IMR-90 (cell line): ENCODE measurements at regions not wholly inside any gene's neighbourhood (a gene's known extent, or its start where the extent isn't known, plus 50 kb on each side); places are given as distances from the start of the nearest gene placed in this dataset.

Source experiments
- ATAC-seq: fragments of 200-7000 bp; cut with Tn5 transposase; 2 replicates; pipeline ENCODE4 v1.9.1; 2020; ENCODE audit warnings: low read depth, mild to moderate bottlenecking, moderate library complexity
- BruUV-seq: library from RNA; stranded (reverse); fragments of 400-500 nt; replicated peaks from 2 replicates; lab custom pipeline; 2021; lab: Mats Ljungman, UMichigan
- CTCF ChIA-PET: fragments of 300-600 bp; formaldehyde crosslinking; extraction: SDS; loops from one replicate; lab custom pipeline; 2021; ENCODE audit warnings: antibody characterized with exemption; lab: Yijun Ruan, JAX
- POLR2A ChIA-PET: fragments of 300-600 bp; sonication (Branson Sonifier 250); formaldehyde crosslinking; loops from one replicate; lab custom pipeline; 2022; ENCODE audit warnings: antibody characterized with exemption; ENCODE audit not compliant: unreplicated experiment; lab: Charles Lee
- DNase-seq: peaks from one replicate; pipeline ENCODE4 v3.0.0; 2013
- H2AFZ ChIP-seq: replicated peaks from 2 replicates; pipeline ENCODE3; 2013; ENCODE audit warnings: low read length, mild to moderate bottlenecking; ENCODE audit not compliant: poor library complexity
- H2AK5ac ChIP-seq: 2 replicates; pipeline ENCODE4 v1.6.1; 2013; ENCODE audit warnings: low read depth, low read length, inconsistent platforms
- H2AK9ac ChIP-seq: replicated peaks from 2 replicates; pipeline ENCODE3; 2013; ENCODE audit warnings: mild to moderate bottlenecking, low read depth, low read length, moderate library complexity; ENCODE audit not compliant: poor library complexity
- H2BK120ac ChIP-seq: 2 replicates; pipeline ENCODE4 v1.6.1; 2013; ENCODE audit warnings: low read depth, low read length, inconsistent platforms
- H2BK15ac ChIP-seq: 3 replicates; pipeline ENCODE4 v1.6.1; 2013; ENCODE audit warnings: low read depth, low read length, inconsistent platforms
- H2BK20ac ChIP-seq: 2 replicates; pipeline ENCODE4 v1.6.1; 2013; ENCODE audit warnings: low read depth, mild to moderate bottlenecking, inconsistent platforms, low read length, moderate library complexity
- H2BK5ac ChIP-seq: 2 replicates; pipeline ENCODE4 v1.6.1; 2013; ENCODE audit warnings: mild to moderate bottlenecking, low read depth, low read length, inconsistent platforms; ENCODE audit not compliant: poor library complexity, severe bottlenecking
- H3K14ac ChIP-seq: replicated peaks from 2 replicates; pipeline ENCODE4 v1.6.1; 2013; ENCODE audit warnings: low read depth, low read length, inconsistent platforms
- H3K18ac ChIP-seq: 2 replicates; pipeline ENCODE4 v1.6.1; 2013; ENCODE audit warnings: low read depth, low read length, control low read depth
- H3K23ac ChIP-seq: 2 replicates; pipeline ENCODE4 v1.6.1; 2013; ENCODE audit warnings: low read depth, low read length, inconsistent platforms
- H3K27ac ChIP-seq: 2 replicates; pipeline ENCODE4 v1.5.1; 2013; ENCODE audit warnings: mild to moderate bottlenecking, control low read depth, low read length; ENCODE audit not compliant: insufficient read depth
- H3K27me3 ChIP-seq: 2 replicates; pipeline ENCODE4 v1.6.1; 2013; ENCODE audit warnings: low read length; ENCODE audit not compliant: control insufficient read depth, insufficient read depth
- H3K36me3 ChIP-seq: 2 replicates; pipeline ENCODE4 v1.6.1; 2013; ENCODE audit warnings: low read length, mixed read lengths; ENCODE audit not compliant: control insufficient read depth, insufficient read depth
- H3K4ac ChIP-seq: 2 replicates; pipeline ENCODE4 v1.6.1; 2013; ENCODE audit warnings: low read depth, low read length, inconsistent platforms
- H3K4me1 ChIP-seq: 2 replicates; pipeline ENCODE4 v1.6.1; 2013; ENCODE audit warnings: low read length, mixed read lengths; ENCODE audit not compliant: control insufficient read depth, insufficient read depth
- H3K4me2 ChIP-seq: 2 replicates; pipeline ENCODE4 v1.6.1; 2013; ENCODE audit warnings: low read depth, mild to moderate bottlenecking, control low read depth, low read length, moderate library complexity
- H3K4me3 ChIP-seq: 2 replicates; pipeline ENCODE4 v1.5.1; 2013; ENCODE audit warnings: low read depth, mild to moderate bottlenecking, control low read depth, low read length, moderate library complexity; ENCODE audit not compliant: insufficient read depth
- H3K56ac ChIP-seq: 2 replicates; pipeline ENCODE4 v1.6.1; 2013; ENCODE audit warnings: low read length, inconsistent platforms; ENCODE audit not compliant: insufficient read depth; ENCODE audit errors: extremely low read depth
- H3K79me1 ChIP-seq, 2 experiments: 2 replicates each; pipeline ENCODE4 v1.6.1; 2013; ENCODE audit warnings: low read length in 2 of 2, inconsistent platforms in 1 of 2, low read depth in 1 of 2
- H3K9ac ChIP-seq: 2 replicates; pipeline ENCODE4 v1.6.1; 2013; ENCODE audit warnings: low read depth, low read length, control low read depth
- H3K9me1 ChIP-seq: 2 replicates; pipeline ENCODE4 v1.6.1; 2013; ENCODE audit warnings: low read length, inconsistent platforms; ENCODE audit not compliant: insufficient read depth
- H3K9me3 ChIP-seq: 2 replicates; pipeline ENCODE4 v1.6.1; 2013; ENCODE audit warnings: low read length; ENCODE audit not compliant: control insufficient read depth, insufficient read depth
- H4K20me1 ChIP-seq: 2 replicates; pipeline ENCODE4 v1.6.1; 2013; ENCODE audit warnings: low read length, inconsistent platforms; ENCODE audit not compliant: insufficient read depth
- H4K5ac ChIP-seq: 2 replicates; pipeline ENCODE4 v1.6.1; 2013; ENCODE audit warnings: mild to moderate bottlenecking, low read depth, low read length, control low read depth
- H4K8ac ChIP-seq, 2 experiments: 2 replicates each; pipeline ENCODE4 v1.6.1; 2013; ENCODE audit warnings: low read depth in 2 of 2, low read length in 2 of 2, control low read depth in 1 of 2, inconsistent platforms in 1 of 2
- H4K91ac ChIP-seq: 2 replicates; pipeline ENCODE4 v1.6.1; 2013; ENCODE audit warnings: low read depth, low read length, inconsistent platforms; ENCODE audit not compliant: insufficient read depth
- BHLHE40 ChIP-seq: fragments of 150-350 bp; IDR thresholded peaks from 2 replicates; pipeline ENCODE4 v1.6.1; 2016; ENCODE audit warnings: mild to moderate bottlenecking, low read depth, low read length
- CEBPB ChIP-seq: IDR thresholded peaks from 2 replicates; pipeline ENCODE4 v1.6.1; 2012; ENCODE audit warnings: low read depth, low read length, improper control_type of control experiment
- CHD1 ChIP-seq: IDR thresholded peaks from 2 replicates; pipeline ENCODE4 v1.6.1; 2012; ENCODE audit warnings: low read depth, low read length, improper control_type of control experiment
- ELK1 ChIP-seq: fragments of 150-350 bp; IDR thresholded peaks from 2 replicates; pipeline ENCODE4 v1.6.1; 2016; ENCODE audit warnings: low read depth, mild to moderate bottlenecking, low read length, moderate library complexity, borderline replicate concordance
- FOS ChIP-seq: fragments of 150-350 bp; IDR thresholded peaks from 2 replicates; pipeline ENCODE4 v1.6.1; 2016; ENCODE audit warnings: low read depth, low read length
- MXI1 ChIP-seq: IDR thresholded peaks from 2 replicates; pipeline ENCODE4 v1.6.1; 2012; ENCODE audit warnings: low read depth, mild to moderate bottlenecking, low read length, moderate library complexity, borderline replicate concordance
- NFE2L2 ChIP-seq: fragments of 150-350 bp; IDR thresholded peaks from 2 replicates; pipeline ENCODE4 v1.6.1; 2016; ENCODE audit warnings: low read depth, mild to moderate bottlenecking, low read length
- POLR2A ChIP-seq: IDR thresholded peaks from 2 replicates; pipeline ENCODE4 v1.6.1; 2012; ENCODE audit warnings: mild to moderate bottlenecking, low read depth, low read length
- RAD21 ChIP-seq: IDR thresholded peaks from 2 replicates; pipeline ENCODE4 v1.6.1; 2012; ENCODE audit warnings: low read length, improper control_type of control experiment
- RCOR1 ChIP-seq: IDR thresholded peaks from 2 replicates; pipeline ENCODE4 v1.6.1; 2012; ENCODE audit warnings: mild to moderate bottlenecking, low read length, improper control_type of control experiment; ENCODE audit not compliant: insufficient replicate concordance
- RFX5 ChIP-seq: IDR thresholded peaks from 2 replicates; pipeline ENCODE4 v1.8.0; 2012; ENCODE audit warnings: low read depth, mild to moderate bottlenecking, low read length, moderate library complexity
- SMC3 ChIP-seq: fragments of 150-350 bp; IDR thresholded peaks from 2 replicates; pipeline ENCODE4 v1.6.1; 2016; ENCODE audit warnings: low read depth, mild to moderate bottlenecking, antibody characterized with exemption, low read length, moderate library complexity
- WGBS, 2 experiments: methylation state at CpG; one replicate each; pipeline versions ENCODE4 v1.1.5 to v1.1.7; 2013; ENCODE audit warnings: missing lambda C conversion rate in 2 of 2; ENCODE audit not compliant: insufficient read length in 1 of 2; ENCODE audit errors: extremely low coverage in 2 of 2; 5-methylcytosine and 5-hydroxymethylcytosine counted together
- dilution Hi-C: fragments of 300-500 bp; cut with HindIII; formaldehyde crosslinking; loops from one replicate; pipeline ENCODE4 v1.14.3; 2018; ENCODE audit warnings: low sequenced_read_pairs; ENCODE audit not compliant: unreplicated experiment
- in situ Hi-C: fragments of 300-500 bp; cut with MboI; formaldehyde crosslinking; loops from 3 replicates; pipeline ENCODE4 v1.14.3; 2019; ENCODE audit warnings: low sequenced_read_pairs, inconsistent platforms, mixed read lengths
- intact Hi-C: fragments of 100-400 bp; cut with micrococcal nuclease; formaldehyde crosslinking; loops from 2 replicates; pipeline ENCODE4 v1.10.0; 2022
- TF ChIP-seq, protein P1 (sequence below): fragments of 150-350 bp; IDR thresholded peaks from 2 replicates; pipeline ENCODE4 v1.6.1; 2017; ENCODE audit warnings: mild to moderate bottlenecking, antibody characterized with exemption, low read length, low read depth
- TF ChIP-seq, protein P2 (sequence below): conservative IDR thresholded peaks from 2 replicates; pipeline ENCODE4 v1.5.1; 2012; ENCODE audit warnings: mild to moderate bottlenecking, low read depth, low read length, improper control_type of control experiment

GRCh38 chr4:17367201-17367600 lies 144.7 kb downstream of the QDPR start:
- H3K18ac ChIP-seq, result no peak overlapping the region
- H3K56ac ChIP-seq, result no peak overlapping the region
- no peaks in the 10 kb centered on the region for H3K9me3 ChIP-seq
- H3K9ac ChIP-seq, result no peak overlapping the region
- in situ Hi-C loops (no loop called here), intact Hi-C loops (no loop called here), dilution Hi-C loops (no loop called here)
- H2AFZ ChIP-seq, result no peak overlapping the region
- no peaks in the 10 kb centered on the region for H3K9me1 ChIP-seq
- BruUV-seq, result no TSS peak
- no peak overlapping the region for H3K23ac ChIP-seq
- DNase-seq (no peak), ATAC-seq (no peak)
- no peaks in the 10 kb centered on the region for H4K20me1 ChIP-seq
- H3K4ac ChIP-seq, result no peak overlapping the region
- CTCF ChIA-PET, result no interaction called here
- no peak overlapping the region for H2BK20ac ChIP-seq
- H2AK5ac ChIP-seq, result no peak overlapping the region
- no peaks in the 10 kb centered on the region for H3K4me1 ChIP-seq
- POLR2A ChIA-PET, result no interaction called here
- H3K27ac ChIP-seq, result no peak overlapping the region
- no peaks in the 10 kb centered on the region for H3K79me1 ChIP-seq
- H4K91ac ChIP-seq, result no peak overlapping the region
- no peak overlapping the region for H2BK120ac ChIP-seq
- H3K14ac ChIP-seq, result no peak overlapping the region
- H2BK15ac ChIP-seq, result no peak overlapping the region
- no peak overlapping the region for H2BK5ac ChIP-seq
- WGBS, 2 experiments, result no CpG with 5 or more reads among the region's 1 CpG
- H3K4me2 ChIP-seq, result no peak overlapping the region
- H3K36me3 ChIP-seq, result no peaks in the 10 kb centered on the region
- no peak overlapping the region for H4K8ac ChIP-seq
- TF ChIP-seq, protein P1, sequence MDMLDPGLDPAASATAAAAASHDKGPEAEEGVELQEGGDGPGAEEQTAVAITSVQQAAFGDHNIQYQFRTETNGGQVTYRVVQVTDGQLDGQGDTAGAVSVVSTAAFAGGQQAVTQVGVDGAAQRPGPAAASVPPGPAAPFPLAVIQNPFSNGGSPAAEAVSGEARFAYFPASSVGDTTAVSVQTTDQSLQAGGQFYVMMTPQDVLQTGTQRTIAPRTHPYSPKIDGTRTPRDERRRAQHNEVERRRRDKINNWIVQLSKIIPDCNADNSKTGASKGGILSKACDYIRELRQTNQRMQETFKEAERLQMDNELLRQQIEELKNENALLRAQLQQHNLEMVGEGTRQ, result no peak
- TF ChIP-seq RCOR1 (no peak), RFX5 (no peak), CHD1 (no peak), CEBPB (no peak), FOS (no peak), POLR2A (no peak), SMC3 (no peak), MXI1 (no peak), NFE2L2 (no peak), BHLHE40 (no peak), ELK1 (no peak), RAD21 (no peak)
- TF ChIP-seq, protein P2, sequence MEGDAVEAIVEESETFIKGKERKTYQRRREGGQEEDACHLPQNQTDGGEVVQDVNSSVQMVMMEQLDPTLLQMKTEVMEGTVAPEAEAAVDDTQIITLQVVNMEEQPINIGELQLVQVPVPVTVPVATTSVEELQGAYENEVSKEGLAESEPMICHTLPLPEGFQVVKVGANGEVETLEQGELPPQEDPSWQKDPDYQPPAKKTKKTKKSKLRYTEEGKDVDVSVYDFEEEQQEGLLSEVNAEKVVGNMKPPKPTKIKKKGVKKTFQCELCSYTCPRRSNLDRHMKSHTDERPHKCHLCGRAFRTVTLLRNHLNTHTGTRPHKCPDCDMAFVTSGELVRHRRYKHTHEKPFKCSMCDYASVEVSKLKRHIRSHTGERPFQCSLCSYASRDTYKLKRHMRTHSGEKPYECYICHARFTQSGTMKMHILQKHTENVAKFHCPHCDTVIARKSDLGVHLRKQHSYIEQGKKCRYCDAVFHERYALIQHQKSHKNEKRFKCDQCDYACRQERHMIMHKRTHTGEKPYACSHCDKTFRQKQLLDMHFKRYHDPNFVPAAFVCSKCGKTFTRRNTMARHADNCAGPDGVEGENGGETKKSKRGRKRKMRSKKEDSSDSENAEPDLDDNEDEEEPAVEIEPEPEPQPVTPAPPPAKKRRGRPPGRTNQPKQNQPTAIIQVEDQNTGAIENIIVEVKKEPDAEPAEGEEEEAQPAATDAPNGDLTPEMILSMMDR, result no peak
- no peak overlapping the region for H4K5ac ChIP-seq
- no peak overlapping the region for H3K4me3 ChIP-seq
- peaks cover 21% of the 10 kb centered on the region for H3K27me3 ChIP-seq
- H2AK9ac ChIP-seq, result no peak overlapping the region
